ENCODE measurements at regions not wholly inside any gene's neighbourhood (a gene's known extent, or its start where the extent isn't known, plus 50 kb on each side); places are given as distances from the start of the nearest gene placed in this dataset.
"Not testable (repeated sequence)": the region's sequence is repeated elsewhere in the genome, so short reads cannot be mapped to it uniquely, and the experiment has no call there.

DNA sequence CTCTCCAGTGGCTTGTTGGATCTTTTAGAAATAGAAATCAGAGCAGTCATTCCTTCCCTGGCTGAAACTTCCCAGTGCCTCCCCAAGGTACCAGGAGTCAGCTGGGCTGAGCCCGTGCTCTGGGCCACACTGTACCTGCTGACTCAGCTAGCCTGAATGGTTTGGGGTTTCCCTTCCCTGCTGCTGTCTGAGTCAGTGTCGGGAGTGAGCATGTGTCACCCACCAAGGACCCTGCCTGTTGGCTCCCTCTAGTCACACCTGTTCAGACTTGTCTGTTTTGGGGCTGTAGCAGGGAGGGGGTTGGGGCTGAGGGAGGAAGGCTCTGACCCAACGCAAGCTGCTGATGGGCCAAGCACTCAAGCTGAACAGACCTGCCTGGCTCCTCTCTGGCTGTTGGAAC, 4493.9 kb upstream of the TPTE start:
- H2BK5ac ChIP-seq (ENCODE audit: low read depth, low read length); DNase-seq (ENCODE audit: low read depth in 1 of 2, low spot score in 2 of 2); H2AK5ac ChIP-seq (ENCODE audit: low read depth, low read length); H3K9me3 ChIP-seq (ENCODE audit: insufficient read depth in 2 of 2, low read depth in 1 of 2, low read length in 1 of 2); H3K27me3 ChIP-seq (replicated peaks in 1 of 4; ENCODE audit: control insufficient read depth in 3 of 4, extremely low read depth in 1 of 4, insufficient read depth in 3 of 4, low read length in 3 of 4); POLR2A ChIA-PET (ENCODE audit: partially characterized antibody); H4K20me1 ChIP-seq (replicated peaks in 1 of 2; ENCODE audit: control insufficient read depth in 1 of 2, insufficient read depth in 2 of 2, low read length in 2 of 2); H2BK120ac ChIP-seq (replicated peaks; ENCODE audit: low read depth, low read length); H3K4me2 ChIP-seq (ENCODE audit: insufficient read depth in 1 of 2, low read depth in 2 of 2, low read length in 2 of 2); H3K56ac ChIP-seq (replicated peaks; ENCODE audit: insufficient read length, low read depth, low read length); H3K14ac ChIP-seq (ENCODE audit: insufficient read length); H3K79me1 ChIP-seq (ENCODE audit: low read depth, low read length); H3K23me2 ChIP-seq (ENCODE audit: low read depth, low read length); H4K8ac ChIP-seq (ENCODE audit: extremely low read depth, insufficient read depth, low read length); H3K4me3 ChIP-seq (ENCODE audit: extremely low read depth in 1 of 4, insufficient read depth in 2 of 4, low read depth in 3 of 4, low read length in 4 of 4); H4K5ac ChIP-seq (ENCODE audit: insufficient read length, low read depth, low read length); H2AFZ ChIP-seq (ENCODE audit: low read length); H3K4ac ChIP-seq (replicated peaks; ENCODE audit: insufficient read length, low read depth, low read length); H3K36me3 ChIP-seq (ENCODE audit: control insufficient read depth in 2 of 4, insufficient read depth in 4 of 4, low read length in 3 of 4); H3K4me1 ChIP-seq (replicated peaks in 1 of 4; ENCODE audit: control insufficient read depth in 3 of 4, insufficient read depth in 4 of 4, low read length in 3 of 4); H4K91ac ChIP-seq (replicated peaks; ENCODE audit: insufficient read length, low read length); H3K23ac ChIP-seq (ENCODE audit: insufficient read length); H3K9ac ChIP-seq (replicated peaks in 1 of 4; ENCODE audit: extremely low read depth in 1 of 4, low read depth in 3 of 4, low read length in 3 of 4); H3K27ac ChIP-seq (ENCODE audit: low read depth, low read length); H2BK15ac ChIP-seq (ENCODE audit: low read length); FAIRE-seq; CTCF ChIA-PET (ENCODE audit: partially characterized antibody); H2BK12ac ChIP-seq (ENCODE audit: low read depth, low read length); H3K18ac ChIP-seq (ENCODE audit: extremely low read depth, low read length); H2BK20ac ChIP-seq (ENCODE audit: low read length); H3K79me2 ChIP-seq (ENCODE audit: control insufficient read depth in 1 of 2, insufficient read depth in 2 of 2, low read length in 2 of 2): not testable (repeated sequence)
- WGBS, 2 experiments (ENCODE audit: extremely low coverage in 1 of 2, insufficient coverage in 1 of 2, insufficient read length in 1 of 2, insufficient replicate concordance in 2 of 2, low coverage in 1 of 2, low lambda C conversion rate in 2 of 2, missing lambda C conversion rate in 1 of 2), result no CpG with 5 or more reads among the region's 3 CpGs

GRCh38 chr21:6034124-6034678, 4487.2 kb upstream of the TPTE start:
- H2BK120ac ChIP-seq (replicated peaks; ENCODE audit: low read depth, low read length); H2AK5ac ChIP-seq (ENCODE audit: low read depth, low read length); H3K79me2 ChIP-seq (ENCODE audit: control insufficient read depth in 1 of 2, insufficient read depth in 2 of 2, low read length in 2 of 2); H3K23me2 ChIP-seq (ENCODE audit: low read depth, low read length); DNase-seq (ENCODE audit: low read depth in 1 of 2, low spot score in 2 of 2); CTCF ChIA-PET (ENCODE audit: partially characterized antibody); H3K4ac ChIP-seq (replicated peaks; ENCODE audit: insufficient read length, low read depth, low read length); POLR2A ChIA-PET (ENCODE audit: partially characterized antibody); H3K4me3 ChIP-seq (ENCODE audit: extremely low read depth in 1 of 4, insufficient read depth in 2 of 4, low read depth in 3 of 4, low read length in 4 of 4); H3K23ac ChIP-seq (ENCODE audit: insufficient read length); H3K9me3 ChIP-seq (ENCODE audit: insufficient read depth in 2 of 2, low read depth in 1 of 2, low read length in 1 of 2); H2BK15ac ChIP-seq (ENCODE audit: low read length); H2BK5ac ChIP-seq (ENCODE audit: low read depth, low read length); H3K27ac ChIP-seq (ENCODE audit: low read depth, low read length); H3K4me1 ChIP-seq (replicated peaks in 1 of 4; ENCODE audit: control insufficient read depth in 3 of 4, insufficient read depth in 4 of 4, low read length in 3 of 4); H4K8ac ChIP-seq (ENCODE audit: extremely low read depth, insufficient read depth, low read length); H3K56ac ChIP-seq (replicated peaks; ENCODE audit: insufficient read length, low read depth, low read length); H4K91ac ChIP-seq (replicated peaks; ENCODE audit: insufficient read length, low read length); H4K20me1 ChIP-seq (replicated peaks in 1 of 2; ENCODE audit: control insufficient read depth in 1 of 2, insufficient read depth in 2 of 2, low read length in 2 of 2); H3K14ac ChIP-seq (ENCODE audit: insufficient read length); H2AFZ ChIP-seq (ENCODE audit: low read length); H3K18ac ChIP-seq (ENCODE audit: extremely low read depth, low read length); H3K36me3 ChIP-seq (ENCODE audit: control insufficient read depth in 2 of 4, insufficient read depth in 4 of 4, low read length in 3 of 4); FAIRE-seq; H3K9ac ChIP-seq (replicated peaks in 1 of 4; ENCODE audit: extremely low read depth in 1 of 4, low read depth in 3 of 4, low read length in 3 of 4); H2BK12ac ChIP-seq (ENCODE audit: low read depth, low read length); H3K4me2 ChIP-seq (ENCODE audit: insufficient read depth in 1 of 2, low read depth in 2 of 2, low read length in 2 of 2); H4K5ac ChIP-seq (ENCODE audit: insufficient read length, low read depth, low read length); H3K27me3 ChIP-seq (replicated peaks in 1 of 4; ENCODE audit: control insufficient read depth in 3 of 4, extremely low read depth in 1 of 4, insufficient read depth in 3 of 4, low read length in 3 of 4); H2BK20ac ChIP-seq (ENCODE audit: low read length); H3K79me1 ChIP-seq (ENCODE audit: low read depth, low read length): not testable (repeated sequence)
- WGBS, 2 experiments (ENCODE audit: extremely low coverage in 1 of 2, insufficient coverage in 1 of 2, insufficient read length in 1 of 2, insufficient replicate concordance in 2 of 2, low coverage in 1 of 2, low lambda C conversion rate in 2 of 2, missing lambda C conversion rate in 1 of 2), result no CpG with 5 or more reads among the region's 14 CpGs

Data from H1 (cell line).